ENCODE measurements at regions not wholly inside any gene's neighbourhood (a gene's known extent, or its start where the extent isn't known, plus 50 kb on each side); places are given as distances from the start of the nearest gene placed in this dataset.

- no peak for TF ChIP-seq CTCF (conservative IDR thresholded peaks at IDR 0.05; ENCODE audit: low read length)
- TF ChIP-seq EZH2phosphoT487 (IDR thresholded peaks at IDR 0.05; ENCODE audit: borderline replicate concordance, low read depth, low read length): no peak
Measured at GRCh38 chr12:65561798-65562382, 262.4 kb upstream of the HMGA2 start.

Measured in OCI-LY7 (cell line).